ENCODE measurements at regions not wholly inside any gene's neighbourhood (a gene's known extent, or its start where the extent isn't known, plus 50 kb on each side); places are given as distances from the start of the nearest gene placed in this dataset.

GRCh38 chr5:107786424-107786823, 115.7 kb upstream of the EFNA5 start:
- intact Hi-C loops (cut with micrococcal nuclease; ENCODE audit: unreplicated experiment) = no loop called here
- ChIA-PET POLR2A (ENCODE audit: unreplicated experiment) (no interaction called here), CTCF (no interaction called here)
- Histone ChIP-seq H3K9me2 (ENCODE audit: insufficient read depth) (0 out of 2 replicates have a peak, but pooled peaks cover 3% of the 10 kb centered on the region), H4K20me1 (ENCODE audit: insufficient read depth) (no peaks in the 10 kb centered on the region), H3F3A (ENCODE audit: insufficient read depth, low read depth) (no peaks in the 10 kb centered on the region), H3K4me3 (no peak overlapping the region), H3K27me3 (ENCODE audit: insufficient read depth, low read depth) (no peaks in the 10 kb centered on the region), H3K9me3 (ENCODE audit: insufficient read depth, low read depth) (no peaks in the 10 kb centered on the region), H2AFZ (no peak overlapping the region), H3K4me1 (replicated peaks; ENCODE audit: insufficient read depth) (no peaks in the 10 kb centered on the region), H3K36me3 (ENCODE audit: low read depth) (no peaks in the 10 kb centered on the region), H3K79me2 (ENCODE audit: low read depth) (no peaks in the 10 kb centered on the region), H3K27ac (no peak overlapping the region), H3K4me2 (no peak overlapping the region)
- no peak for DNase-seq
- BruUV-seq (replicated peaks) = no TSS peak
- TF ChIP-seq, protein P1, sequence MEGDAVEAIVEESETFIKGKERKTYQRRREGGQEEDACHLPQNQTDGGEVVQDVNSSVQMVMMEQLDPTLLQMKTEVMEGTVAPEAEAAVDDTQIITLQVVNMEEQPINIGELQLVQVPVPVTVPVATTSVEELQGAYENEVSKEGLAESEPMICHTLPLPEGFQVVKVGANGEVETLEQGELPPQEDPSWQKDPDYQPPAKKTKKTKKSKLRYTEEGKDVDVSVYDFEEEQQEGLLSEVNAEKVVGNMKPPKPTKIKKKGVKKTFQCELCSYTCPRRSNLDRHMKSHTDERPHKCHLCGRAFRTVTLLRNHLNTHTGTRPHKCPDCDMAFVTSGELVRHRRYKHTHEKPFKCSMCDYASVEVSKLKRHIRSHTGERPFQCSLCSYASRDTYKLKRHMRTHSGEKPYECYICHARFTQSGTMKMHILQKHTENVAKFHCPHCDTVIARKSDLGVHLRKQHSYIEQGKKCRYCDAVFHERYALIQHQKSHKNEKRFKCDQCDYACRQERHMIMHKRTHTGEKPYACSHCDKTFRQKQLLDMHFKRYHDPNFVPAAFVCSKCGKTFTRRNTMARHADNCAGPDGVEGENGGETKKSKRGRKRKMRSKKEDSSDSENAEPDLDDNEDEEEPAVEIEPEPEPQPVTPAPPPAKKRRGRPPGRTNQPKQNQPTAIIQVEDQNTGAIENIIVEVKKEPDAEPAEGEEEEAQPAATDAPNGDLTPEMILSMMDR (conservative IDR thresholded peaks at IDR 0.05) = no peak
- no peak for TF ChIP-seq EZH2 (IDR thresholded peaks at IDR 0.05; ENCODE audit: low read depth)

DNA sequence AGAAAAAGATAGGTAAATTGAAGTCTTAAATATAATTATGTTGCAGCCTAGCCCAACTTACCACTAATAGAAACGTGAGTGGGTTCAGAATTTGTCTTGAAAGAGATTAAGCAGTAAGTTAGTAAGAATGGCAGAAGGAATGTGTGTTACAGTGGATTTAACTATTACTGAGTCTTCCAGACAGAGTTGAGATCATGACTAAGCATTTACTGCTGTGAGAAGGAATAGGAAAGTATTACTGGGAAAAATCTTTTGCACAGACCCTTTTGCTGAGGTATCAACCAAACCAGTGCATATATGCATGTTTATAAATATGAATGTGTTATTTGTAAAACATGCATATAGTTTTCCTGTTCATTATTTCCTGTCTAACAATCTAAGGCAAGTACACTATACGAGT, 112.8 kb upstream of the EFNA5 start:
- Histone ChIP-seq H3K79me2 (ENCODE audit: low read depth) (no peaks in the 10 kb centered on the region), H3K9me2 (ENCODE audit: insufficient read depth) (no peaks in the 10 kb centered on the region), H3K4me2 (no peak overlapping the region), H3K4me3 (no peak overlapping the region), H3K4me1 (replicated peaks; ENCODE audit: insufficient read depth) (no peaks in the 10 kb centered on the region), H3K9me3 (ENCODE audit: insufficient read depth, low read depth) (no peaks in the 10 kb centered on the region), H3K36me3 (ENCODE audit: low read depth) (no peaks in the 10 kb centered on the region), H4K20me1 (ENCODE audit: insufficient read depth) (no peaks in the 10 kb centered on the region), H2AFZ (no peak overlapping the region), H3F3A (ENCODE audit: insufficient read depth, low read depth) (no peaks in the 10 kb centered on the region), H3K27me3 (ENCODE audit: insufficient read depth, low read depth) (no peaks in the 10 kb centered on the region), H3K27ac (no peak overlapping the region)
- DNase-seq = no peak
- no TSS peak for BruUV-seq (replicated peaks)
- TF ChIP-seq EZH2 (IDR thresholded peaks at IDR 0.05; ENCODE audit: low read depth) = no peak
- TF ChIP-seq, protein P1 (conservative IDR thresholded peaks at IDR 0.05) = no peak
- intact Hi-C loops (cut with micrococcal nuclease; ENCODE audit: unreplicated experiment) = no loop called here
- POLR2A ChIA-PET (ENCODE audit: unreplicated experiment) = no interaction called here
- CTCF ChIA-PET = no interaction called here

GRCh38 chr5:107782561-107783169, 111.9 kb upstream of the EFNA5 start:
- H3K27me3 ChIP-seq (ENCODE audit: insufficient read depth, low read depth) = no peaks in the 10 kb centered on the region
- POLR2A ChIA-PET (ENCODE audit: unreplicated experiment) = no interaction called here
- CTCF ChIA-PET = no interaction called here

More at GRCh38 chr5:107782561-107783169, 111.9 kb upstream of the EFNA5 start:
- DNase-seq = no peak
- H3K4me3 ChIP-seq = no peak overlapping the region
- no peak overlapping the region for H2AFZ ChIP-seq
- no peaks in the 10 kb centered on the region for H3K9me3 ChIP-seq (ENCODE audit: insufficient read depth, low read depth)
- no peaks in the 10 kb centered on the region for H3K9me2 ChIP-seq (ENCODE audit: insufficient read depth)
- no peaks in the 10 kb centered on the region for H3K79me2 ChIP-seq (ENCODE audit: low read depth)
- no peaks in the 10 kb centered on the region for H4K20me1 ChIP-seq (ENCODE audit: insufficient read depth)
- TF ChIP-seq, protein P1 (conservative IDR thresholded peaks at IDR 0.05) = no peak
- TF ChIP-seq EZH2 (IDR thresholded peaks at IDR 0.05; ENCODE audit: low read depth) = no peak
- no peaks in the 10 kb centered on the region for H3F3A ChIP-seq (ENCODE audit: insufficient read depth, low read depth)
- no peak overlapping the region for H3K4me2 ChIP-seq
- no TSS peak for BruUV-seq (replicated peaks)
- H3K36me3 ChIP-seq (ENCODE audit: low read depth) = no peaks in the 10 kb centered on the region
- no peaks in the 10 kb centered on the region for H3K4me1 ChIP-seq (replicated peaks; ENCODE audit: insufficient read depth)
- H3K27ac ChIP-seq = no peak overlapping the region
- intact Hi-C loops (cut with micrococcal nuclease; ENCODE audit: unreplicated experiment) = no loop called here

Data from PC-9 (cell line).